Right kidney (tissue), 1 donor: ENCODE measurements at regions not wholly inside any gene's neighbourhood (a gene's known extent, or its start where the extent isn't known, plus 50 kb on each side); places are given as distances from the start of the nearest gene placed in this dataset.
"Not testable (repeated sequence)": the region's sequence is repeated elsewhere in the genome, so short reads cannot be mapped to it uniquely, and the experiment has no call there.

ENCODE experiments used
- DNase-seq: peaks from one replicate; pipeline ENCODE4 v3.0.0-alpha.2; 2016

- no peak for DNase-seq
Measured at GRCh38 chr22:46026899-46027210, 49.9 kb upstream of the WNT7B start.

DNA sequence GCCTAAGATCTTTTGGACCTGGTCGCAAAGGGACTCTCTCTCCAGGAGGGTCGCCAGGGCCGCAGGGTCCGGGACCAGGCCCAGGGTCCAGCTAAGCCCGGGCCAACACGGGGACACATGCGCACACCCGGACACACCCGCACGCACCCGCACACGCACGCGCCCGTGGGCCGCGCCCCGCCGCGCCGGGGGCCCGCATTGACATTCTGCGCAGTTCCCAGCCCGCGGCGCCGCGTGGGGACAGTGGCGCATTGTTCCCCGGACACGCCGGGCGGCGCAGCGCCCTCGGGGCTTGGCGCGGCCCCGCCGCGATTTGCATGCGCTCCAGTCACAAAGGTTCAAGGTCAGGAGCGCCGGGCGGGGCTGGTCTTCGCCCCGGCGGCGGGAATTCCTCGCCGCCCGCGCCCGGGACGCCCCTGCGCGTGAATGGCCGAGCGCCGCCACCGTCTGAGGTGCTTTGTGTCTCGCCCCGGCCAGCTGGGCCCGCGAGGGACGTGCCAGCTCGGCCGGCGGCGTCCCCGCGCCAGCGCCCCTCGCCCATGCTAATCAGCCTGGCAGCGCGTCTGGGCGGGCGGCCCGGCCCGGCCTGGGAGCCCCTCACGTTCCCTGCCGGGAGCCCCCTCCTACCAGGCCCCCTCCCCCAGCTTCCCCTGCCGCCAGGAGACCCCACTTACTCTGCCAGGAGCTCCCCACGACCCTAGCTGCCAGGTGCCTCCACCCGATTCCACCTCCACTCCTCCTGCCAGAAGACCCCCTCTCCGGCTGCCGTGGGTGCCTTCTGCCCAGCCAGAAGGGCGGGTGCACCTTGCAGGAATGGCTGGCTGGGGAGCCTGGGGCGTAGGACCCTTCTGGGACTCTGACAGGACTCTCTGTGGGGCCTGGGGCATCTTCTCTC, 50.5 kb upstream of the WNT7B start:
- DNase-seq, result peak; percentile 80

- no peak for DNase-seq
Measured at GRCh38 chr22:46028106-46028991, 51.4 kb upstream of the WNT7B start.

GRCh38 chr22:46029036-46029435, 52.1 kb upstream of the WNT7B start:
- DNase-seq, result no peak

DNA sequence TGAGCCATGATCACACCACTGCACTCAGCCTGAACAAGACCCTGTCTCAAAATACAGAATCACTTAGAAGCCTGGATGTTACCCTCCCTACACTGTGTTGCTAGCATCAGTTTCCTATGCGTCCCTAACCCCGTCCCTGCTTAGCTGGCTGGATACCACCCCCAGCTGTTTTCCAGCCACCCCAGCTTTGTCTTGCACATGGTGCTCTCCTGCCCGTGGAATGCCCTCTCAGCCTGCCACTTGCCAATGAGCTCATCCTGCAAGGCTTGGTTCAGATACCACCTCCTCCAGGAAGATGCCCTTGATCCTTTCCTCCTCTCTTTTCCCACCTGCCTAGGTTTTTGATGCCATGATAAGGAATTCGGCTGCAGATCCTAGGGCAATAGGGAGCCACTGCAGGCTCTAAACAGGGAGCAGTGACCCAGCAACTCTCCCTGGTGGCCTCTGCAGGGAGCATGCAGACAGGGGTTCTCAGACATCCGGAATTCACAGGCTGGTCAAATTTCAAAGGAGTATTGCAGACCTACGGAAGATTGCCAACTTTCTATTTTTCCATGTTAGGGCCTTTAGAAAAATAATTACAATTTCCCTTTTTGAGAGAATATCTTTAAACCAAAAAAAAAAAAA, 52.7 kb upstream of the WNT7B start:
- no peak for DNase-seq

DNA sequence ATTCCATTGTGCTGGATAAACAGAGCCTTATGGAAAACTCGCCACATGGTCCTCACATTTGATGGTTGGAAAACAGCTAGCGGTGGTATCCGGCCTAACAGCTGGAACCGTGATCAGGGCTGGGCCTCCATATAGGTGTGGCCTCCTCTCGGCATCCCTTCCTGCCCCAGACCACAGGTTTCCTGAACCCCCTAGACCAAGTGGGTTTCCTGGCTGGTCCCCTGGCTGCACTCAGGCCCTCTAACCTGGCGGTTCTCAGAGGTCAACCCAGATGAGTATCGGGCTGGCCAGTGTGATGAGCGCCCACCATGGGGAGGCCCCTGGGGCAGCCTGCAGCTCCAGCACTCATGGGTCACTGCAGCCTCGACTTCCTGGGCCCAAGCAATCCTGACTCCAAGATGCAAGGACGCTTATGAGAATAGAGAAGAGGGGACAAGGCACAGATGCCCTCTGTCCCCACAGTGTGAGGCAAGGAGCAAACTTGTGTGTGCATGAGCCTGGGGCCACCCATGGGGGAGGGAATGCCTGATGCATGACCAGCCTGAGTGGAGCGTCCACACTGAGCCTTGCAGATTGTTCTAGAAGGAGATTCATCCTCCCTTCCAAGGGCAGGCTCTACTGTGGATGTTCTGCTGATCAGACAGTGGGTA, 53.4 kb upstream of the WNT7B start:
- no peak for DNase-seq

GRCh38 chr22:46031066-46031465, 54.1 kb upstream of the WNT7B start:
- no peak for DNase-seq

GRCh38 chr22:46031557-46031956, 54.6 kb upstream of the WNT7B start:
- no peak for DNase-seq

DNA sequence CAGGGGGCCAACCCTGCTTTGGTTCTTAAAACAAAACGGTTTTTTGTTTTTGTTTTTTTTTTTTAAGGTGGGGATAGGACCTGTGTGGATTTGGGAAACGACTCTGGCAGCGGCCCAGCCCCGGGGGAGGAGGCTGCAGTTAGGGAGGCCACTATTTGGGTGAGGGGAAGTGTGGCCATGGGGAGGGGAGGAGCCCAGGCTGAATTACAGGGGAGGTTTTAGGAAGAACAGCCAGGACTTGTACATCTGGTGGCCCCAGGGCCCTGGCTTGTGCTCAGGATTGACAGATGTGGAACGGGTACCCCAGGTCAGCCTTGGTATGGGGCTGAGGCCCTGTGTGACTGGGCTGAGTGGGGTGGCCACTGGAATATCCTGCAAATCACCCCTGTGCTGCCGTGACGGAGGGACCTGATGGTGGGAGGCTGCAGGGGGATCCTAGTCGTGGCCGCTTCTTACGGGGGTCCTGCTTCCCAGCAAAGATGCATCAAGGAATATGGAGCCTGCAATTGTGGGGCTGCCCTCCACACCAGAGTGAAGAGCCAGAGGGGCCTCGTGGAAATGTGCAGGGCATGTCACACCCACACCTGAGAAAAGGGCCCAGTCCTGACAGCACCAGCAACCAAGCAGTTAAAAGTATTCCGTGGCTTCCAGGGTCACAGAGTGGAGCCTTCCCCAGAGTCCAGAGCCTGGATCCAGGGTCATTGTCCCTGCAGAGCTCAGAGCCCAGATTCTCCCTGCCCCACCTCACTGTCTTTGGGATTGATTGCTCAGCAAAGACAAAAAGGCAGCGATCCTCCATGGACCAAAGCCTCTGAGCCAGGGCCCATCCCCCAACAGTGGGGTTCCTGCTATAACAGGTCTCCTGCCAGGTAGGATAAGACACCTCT, 55.2 kb upstream of the WNT7B start:
- no peak for DNase-seq

DNA sequence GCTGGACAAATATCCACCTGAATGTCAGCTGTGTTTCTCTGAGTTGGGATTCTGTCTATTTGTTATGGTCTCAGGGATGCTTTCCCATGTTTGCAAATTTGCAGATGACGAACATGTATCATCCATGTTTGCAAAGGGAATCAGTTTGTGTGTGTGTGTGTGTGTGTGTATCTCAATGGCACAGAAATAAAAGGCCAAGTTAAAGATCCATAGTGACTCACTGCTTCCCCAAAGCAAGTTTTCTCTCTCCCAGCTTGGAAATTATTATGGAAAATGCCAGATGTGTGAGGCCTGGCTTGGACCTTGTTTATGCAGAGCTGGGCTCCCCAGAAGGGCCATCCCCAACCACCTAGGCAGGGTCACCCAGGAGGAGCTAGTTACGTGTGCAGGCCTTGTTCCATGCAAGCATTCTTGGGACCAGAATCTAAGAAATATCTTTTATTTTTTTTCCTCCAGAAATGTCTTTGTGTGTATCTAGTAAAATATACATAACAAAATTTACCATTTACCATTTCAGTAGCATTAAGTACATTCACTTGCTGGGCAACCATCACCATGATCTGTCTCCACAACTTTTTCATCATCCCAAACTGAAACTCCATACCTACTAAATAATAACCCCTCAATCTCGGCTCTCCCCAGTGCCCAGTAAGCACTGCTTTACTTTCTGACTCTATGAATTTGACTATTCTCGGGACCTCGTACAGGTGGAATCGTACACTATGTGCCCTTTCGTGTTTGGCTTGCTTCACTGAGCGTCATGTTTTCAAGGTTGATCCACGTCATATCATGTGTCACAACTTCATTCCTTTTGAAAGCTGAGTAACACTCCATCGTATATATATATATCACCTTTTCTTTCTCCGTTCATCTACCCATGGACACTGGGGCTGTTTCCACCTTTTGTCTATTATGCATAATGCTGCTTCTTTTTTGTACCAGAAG, 56.6 kb upstream of the WNT7B start:
- DNase-seq, result no peak

DNA sequence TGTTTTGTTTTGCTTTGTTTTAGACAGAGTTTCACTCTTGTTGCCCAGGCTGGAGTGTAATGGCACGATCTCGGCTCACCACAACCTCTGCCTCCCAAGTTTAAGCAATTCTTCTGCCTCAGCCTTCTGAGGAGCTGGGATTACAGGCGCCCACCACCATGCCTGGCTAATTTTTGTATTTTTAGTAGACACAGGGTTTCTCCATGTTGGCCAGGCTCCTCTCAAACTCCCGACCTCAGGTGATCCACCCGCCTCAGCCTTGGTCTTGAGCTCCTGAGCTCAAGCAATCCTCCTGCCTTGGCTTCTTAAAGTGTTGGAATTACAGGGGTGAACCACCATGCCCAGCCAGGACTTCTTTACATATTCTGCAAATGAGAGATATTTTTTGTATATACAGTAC, 57.5 kb upstream of the WNT7B start:
- DNase-seq, result not testable (repeated sequence)

- no peak for DNase-seq
Measured at GRCh38 chr22:46035380-46035741, 58.4 kb upstream of the WNT7B start.

DNA sequence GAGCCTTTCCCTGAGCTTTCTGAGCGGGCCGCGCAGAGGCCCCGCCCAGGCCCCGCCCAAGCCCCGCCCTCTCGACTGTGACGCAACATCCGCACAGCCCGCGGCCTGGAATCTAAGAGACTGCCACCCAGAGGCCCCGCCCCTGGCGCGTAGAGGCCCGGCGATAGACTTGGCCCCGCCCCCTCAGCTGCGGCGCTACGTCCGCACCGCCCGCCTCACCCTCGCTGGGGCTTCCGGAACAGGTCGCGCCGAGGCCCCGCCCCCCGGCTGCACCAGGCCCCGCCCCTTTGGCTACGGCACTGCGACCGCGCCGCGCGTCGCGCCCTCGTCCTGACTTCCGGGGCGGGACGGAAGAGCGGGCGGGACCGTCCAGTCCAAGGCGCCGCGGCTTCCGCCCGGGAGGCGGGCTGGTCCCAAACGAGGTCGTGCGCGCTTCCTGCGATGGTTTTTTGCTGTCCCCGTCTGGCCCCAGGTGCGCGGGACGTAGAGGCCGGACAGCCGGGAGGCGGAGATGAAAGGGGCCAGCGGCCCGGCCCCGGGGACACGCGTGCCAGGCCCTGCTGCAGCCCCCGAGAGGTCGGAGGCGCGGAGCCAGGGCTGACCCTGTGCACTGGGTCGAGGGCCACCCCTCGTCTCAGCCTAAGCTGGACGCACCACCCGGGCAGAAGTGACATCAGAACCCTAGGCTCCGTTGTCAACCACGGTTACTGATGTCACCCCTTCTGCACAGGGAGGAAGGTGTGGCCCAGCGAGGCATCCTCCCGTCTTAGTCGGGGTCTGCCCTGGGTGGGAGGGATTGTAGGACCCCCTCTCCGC, 59.0 kb upstream of the WNT7B start:
- DNase-seq, result peak; percentile 93

DNA sequence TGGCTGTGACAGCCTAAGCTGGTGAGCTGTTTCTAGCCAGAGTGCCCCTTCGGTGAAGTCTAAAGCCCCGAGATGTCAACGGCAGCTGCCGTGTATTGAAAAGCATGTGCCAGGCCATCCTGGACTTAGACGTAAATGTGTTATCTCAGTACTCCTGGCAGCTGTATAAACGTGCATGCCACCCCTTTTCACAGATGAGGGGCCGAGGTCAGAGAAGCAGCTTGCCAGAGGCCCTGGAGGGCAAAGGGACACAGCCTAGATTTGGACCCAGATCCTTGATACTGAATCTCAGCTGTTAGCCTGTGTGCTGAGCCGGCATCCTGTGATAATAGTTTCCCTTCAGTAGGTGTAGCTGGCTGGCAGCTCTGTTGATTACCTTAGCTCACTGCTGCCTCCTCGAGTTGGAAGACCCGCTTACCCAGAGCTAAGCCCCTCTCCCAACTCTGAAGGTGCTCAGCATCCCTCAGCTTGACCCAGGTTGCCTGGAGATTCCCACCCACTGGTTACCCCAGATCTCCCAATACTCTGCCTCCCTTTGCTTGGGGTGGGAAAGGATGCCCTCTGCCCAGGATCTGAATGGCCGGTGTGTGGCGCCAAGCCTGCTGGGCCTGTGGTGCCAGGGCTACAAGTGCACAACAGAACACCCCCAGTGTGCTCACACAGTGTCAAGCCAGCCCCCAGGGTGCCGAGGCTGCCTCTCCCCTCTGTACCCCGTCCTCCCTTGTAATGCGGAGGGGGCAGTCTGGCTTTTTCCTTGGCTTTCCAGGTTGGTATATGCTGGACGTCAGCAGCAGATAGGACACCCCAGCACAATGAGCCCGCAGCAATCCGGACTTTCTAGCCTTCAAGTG, 59.8 kb upstream of the WNT7B start:
- DNase-seq, result peak; percentile 39

DNA sequence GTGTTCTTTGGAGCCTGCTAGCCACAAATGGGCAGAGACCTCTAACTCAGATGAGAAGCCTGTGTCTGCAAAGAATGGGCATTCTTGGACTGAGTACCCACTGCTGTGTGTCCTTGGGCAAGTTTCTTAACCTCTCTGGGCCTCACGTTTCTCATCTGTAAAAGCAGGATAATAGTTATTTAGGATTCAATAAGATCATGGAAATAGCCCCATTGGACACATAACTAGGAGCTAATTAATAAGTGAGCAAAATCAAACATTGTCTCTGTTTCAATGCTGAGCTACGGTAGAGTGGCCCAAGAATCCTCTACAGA, 61.2 kb upstream of the WNT7B start:
- no peak for DNase-seq

DNA sequence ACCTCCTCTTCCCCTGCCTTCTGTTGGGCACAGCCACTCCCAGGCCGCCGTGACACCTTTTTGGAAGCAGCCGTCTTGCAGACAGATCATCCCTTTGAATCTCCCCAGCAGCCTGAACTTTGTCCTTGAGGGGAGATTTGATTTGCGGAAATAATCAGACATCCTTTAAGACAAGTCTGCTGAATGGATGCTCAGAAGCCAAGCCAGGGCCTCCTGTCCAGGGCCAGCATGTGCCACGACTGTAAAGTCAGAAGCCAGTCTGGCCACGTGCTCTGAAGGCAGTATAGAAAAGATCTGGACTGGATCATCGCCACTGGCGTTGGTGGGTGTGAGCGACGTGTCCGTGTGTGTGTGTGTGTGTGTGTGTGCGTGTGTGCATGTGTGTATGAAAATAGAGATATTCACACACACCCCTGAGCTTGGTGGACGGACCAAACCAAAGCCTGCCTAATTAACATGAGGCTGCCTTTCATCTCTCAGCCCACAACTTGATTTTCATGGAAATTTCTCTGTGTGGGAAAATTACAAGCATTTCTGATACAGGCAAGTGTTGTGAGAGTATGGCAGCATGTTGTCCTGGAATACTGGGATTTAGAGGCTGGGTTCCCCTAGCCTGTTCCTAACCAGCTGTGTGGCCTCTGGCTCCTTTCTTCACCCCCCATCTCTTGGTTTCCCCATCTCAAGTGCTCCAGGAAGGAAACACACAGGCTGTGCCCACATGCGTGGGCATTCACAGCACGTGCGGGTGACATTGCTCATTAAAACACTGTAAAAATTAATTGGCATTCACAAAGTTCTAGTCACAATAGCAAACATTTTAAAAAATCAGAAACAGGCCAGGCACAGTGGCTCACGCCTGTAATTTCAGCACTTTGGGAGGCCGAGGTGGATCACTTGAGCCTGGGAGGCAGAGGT, 61.8 kb upstream of the WNT7B start:
- DNase-seq, result no peak

DNA sequence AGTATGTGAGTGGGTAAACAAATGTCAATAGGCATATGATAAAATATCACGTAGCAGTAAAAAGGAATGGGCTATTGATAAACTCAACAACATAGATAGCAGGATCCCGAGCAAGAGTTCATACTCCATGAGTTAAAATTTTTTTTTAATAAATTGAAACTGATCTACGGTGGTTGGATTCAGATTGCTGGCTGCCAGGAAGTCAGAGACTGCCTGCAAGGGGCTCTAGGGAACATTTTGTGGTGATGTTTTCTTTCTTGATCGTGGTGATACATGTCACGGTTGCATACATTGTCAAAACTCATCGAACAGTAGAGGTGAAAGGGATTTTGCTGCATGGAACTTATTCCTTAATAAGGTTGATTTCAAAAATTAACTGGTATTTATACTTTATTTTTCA, 62.6 kb upstream of the WNT7B start:
- DNase-seq, result no peak
